ENCODE measurements at regions not wholly inside any gene's neighbourhood (a gene's known extent, or its start where the extent isn't known, plus 50 kb on each side); places are given as distances from the start of the nearest gene placed in this dataset.

- no peak for DNase-seq (ENCODE audit: low spot score)
Observed at GRCh38 chr22:47997612-47998011, 1235.2 kb downstream of the TBC1D22A start.

DNA sequence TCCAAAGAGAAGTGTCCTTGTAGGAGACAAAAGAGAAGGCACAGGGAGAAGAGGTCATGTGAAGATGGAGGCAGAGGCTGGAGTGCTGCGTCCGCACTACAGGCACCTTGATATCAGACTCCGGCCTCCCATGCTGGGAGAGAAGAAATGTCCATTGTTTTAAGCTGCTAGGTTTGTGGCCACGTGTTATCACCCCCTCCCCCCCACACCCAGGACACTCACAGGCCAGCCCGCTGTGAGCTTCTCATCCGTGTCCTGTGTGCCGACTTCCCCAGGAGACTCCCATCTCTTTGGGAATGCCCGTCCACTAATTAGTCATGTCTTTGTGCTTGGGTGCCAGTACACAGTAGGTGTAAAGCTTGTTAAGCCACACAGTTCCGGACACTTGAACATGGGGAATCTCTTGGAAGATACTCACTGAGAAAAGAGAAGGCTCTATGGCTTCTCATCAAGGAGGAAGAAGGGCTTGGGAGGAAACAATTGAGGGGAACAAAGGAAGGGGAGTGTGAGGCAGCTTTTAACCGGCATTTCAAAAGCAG, 1234.7 kb downstream of the TBC1D22A start:
- no peak for DNase-seq (ENCODE audit: low spot score)

DNA sequence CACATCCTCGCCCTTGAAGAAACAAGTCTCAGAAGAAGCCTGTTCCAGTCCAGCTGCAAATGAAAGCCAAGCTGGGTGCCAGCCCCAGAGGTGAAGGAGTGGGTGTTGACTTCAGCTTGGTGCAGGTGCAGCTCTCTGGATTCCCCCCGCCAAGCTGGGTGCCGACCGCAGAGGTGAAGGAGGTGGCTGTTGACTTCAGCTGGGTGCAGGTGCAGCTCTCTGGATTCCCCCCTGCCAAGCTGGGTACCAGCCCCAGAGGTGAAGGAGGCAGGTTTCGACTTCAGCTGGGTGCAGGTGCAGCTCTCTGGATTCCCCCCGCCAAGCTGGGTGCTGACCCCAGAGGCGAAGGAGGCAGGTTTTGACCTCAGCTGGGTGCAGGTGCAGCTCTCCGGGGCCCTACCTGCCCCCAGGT, 1234.0 kb downstream of the TBC1D22A start:
- DNase-seq (ENCODE audit: low spot score), result no peak

DNA sequence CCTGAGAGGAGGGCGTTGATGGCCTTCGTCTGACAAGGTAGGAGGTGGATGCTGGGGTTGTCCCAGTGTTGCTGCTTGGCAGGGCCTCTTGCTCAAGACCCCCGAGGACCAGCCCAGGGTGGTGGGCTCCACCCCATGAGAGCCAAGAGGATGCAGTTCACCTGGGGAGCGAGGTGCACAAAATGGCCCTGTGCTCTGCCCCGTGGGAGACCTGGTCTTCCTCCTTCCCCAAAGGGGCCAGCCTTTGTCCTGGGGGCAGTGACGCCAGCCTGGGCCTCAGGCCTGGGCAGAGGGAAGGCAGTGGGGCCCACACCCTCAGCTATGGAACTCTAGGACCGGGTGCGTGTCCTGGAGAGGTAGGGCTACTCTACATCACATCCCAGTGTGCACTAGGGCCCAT, 1233.3 kb downstream of the TBC1D22A start:
- no peak for DNase-seq (ENCODE audit: low spot score)

DNA sequence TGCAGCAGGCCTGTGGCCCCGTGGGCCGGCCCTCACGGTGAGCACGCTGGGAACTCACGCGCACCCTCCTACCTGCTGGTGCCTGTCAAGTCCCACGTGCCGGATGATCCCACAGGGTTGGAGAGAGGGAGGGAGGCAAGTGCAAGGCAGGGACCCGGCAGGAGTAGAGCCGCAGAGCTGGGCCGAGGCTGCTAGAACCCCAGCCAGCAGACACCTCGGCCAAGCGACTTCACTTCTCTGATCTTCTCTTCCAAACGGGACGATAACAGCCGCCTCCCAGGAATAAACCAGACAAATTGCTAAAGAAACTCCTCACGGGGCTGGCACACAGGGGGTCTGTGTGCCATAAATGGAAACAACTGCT, 1232.8 kb downstream of the TBC1D22A start:
- DNase-seq (ENCODE audit: low spot score), result no peak

DNA sequence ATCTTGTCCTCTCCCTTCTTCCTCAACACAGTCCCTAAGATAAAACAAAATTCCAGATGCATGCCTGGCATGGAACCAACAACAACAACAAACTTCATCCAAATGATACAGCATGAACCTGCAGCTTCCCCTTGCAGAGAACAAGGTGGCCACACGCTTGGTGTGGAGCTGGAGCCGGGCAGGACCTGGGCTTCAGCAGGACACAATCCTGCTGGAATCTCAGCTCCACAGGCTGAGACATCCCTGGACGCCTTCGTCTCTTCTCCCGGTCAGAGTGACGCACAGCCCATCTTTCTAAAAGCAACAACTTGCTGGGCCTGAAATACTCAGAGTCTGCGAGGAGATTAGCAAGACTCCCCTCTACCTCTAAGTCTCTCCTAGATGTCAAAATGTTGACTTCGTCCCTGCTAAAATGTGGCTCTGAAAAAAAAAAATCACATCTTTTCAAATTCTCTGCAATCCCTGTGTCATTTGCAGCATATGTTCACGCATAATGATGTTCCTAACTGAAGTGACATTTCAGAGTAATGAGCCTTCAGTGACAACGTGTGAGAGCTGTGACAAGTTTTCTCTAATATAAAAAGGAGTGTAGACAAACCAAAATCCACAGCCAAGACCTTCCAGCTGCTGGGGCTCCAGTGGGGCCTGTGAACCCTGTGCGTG, 1232.3 kb downstream of the TBC1D22A start:
- DNase-seq (ENCODE audit: low spot score), result no peak

- DNase-seq (ENCODE audit: low spot score), result no peak
Observed at GRCh38 chr22:47994045-47994444, 1231.6 kb downstream of the TBC1D22A start.

GRCh38 chr22:47990481-47990880, 1228.0 kb downstream of the TBC1D22A start:
- DNase-seq (ENCODE audit: low spot score), result no peak

DNA sequence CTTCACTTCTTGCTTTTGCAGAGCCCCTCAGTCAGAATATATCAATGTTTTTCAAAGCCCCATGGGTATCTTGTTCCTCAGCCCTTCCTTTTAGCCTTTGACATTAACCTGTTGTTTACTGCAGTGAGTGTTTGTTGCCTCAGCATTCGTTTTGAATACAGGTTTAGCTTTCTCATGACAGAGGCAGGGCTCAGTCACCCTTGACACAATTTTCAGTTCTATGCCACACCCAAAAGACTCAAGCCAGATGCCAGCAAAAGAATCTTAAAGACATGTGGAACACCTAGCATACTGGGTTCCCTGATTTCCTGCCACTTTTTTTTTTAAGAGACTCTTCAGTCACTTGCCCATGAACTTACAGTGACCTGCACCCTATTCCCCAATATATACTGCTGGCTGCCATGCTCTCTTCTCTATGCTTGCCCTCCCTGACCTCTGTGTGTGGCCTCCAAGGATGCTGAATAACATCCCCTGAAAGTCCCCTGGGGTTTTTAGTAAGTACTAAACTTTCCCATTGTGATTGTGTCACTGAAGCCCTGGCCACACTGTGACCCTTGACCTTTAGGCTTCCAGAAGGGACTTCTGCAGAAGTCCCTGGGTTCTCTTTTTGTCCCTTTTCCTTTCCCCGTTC, 1225.5 kb downstream of the TBC1D22A start:
- no peak for DNase-seq (ENCODE audit: low spot score)

DNA sequence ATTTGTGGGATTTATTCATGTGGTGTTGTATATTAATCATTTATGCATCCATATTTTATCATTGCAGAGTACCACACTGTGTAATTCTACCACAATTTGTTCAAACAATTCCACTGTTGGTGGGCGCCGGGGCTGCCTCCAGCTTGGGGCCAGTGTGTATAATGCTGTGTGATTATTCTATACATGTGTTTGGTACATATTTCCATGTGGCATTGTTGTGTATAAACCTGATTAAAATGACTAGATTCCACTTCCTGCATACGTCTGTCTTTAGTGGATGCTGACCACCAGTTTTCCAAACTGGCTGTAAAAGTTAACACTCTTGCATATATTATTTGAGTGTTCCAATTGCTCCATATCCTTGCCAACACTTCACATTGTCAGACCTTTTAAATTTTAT, 1213.8 kb downstream of the TBC1D22A start:
- no peak for DNase-seq (ENCODE audit: low spot score)

DNA sequence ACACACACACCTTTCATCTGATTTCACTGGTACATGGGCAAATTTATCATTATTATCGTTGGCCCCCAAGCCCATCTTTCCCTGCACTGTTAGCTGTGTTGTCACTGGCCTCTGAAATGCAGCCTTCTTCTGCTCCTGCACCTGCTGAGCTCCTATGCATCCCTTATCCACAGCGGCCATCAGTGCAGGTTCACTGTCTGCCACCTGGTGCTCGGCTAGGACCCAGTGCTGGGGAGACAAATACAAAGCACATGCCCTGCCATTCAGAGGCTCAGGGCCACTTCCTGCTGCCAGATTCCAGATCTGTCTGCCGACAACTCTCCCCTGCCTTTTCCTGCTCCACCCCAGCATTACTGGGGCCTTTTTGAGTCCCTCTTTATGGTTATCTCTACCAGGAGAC, 1205.4 kb downstream of the TBC1D22A start:
- no peak for DNase-seq (ENCODE audit: low spot score)

DNA sequence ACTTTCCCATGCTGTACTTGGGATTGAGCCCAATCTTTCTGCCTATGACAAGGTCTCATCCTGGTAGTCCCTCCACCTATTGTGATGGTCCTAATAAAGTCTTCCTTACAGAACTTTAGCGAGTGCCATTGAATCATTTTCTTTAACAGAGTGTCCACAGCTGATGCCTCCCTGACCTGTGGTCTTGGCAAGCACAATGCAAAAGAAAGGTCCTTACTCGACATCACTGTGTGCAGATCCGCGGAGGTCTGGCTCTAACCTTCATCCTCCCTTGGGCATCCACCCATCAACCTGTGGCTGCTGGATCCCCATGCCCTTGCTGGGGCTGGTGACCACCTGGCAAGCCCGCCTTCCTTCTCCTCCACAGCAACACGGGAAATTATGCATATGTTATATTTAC, 1203.9 kb downstream of the TBC1D22A start:
- no peak for DNase-seq (ENCODE audit: low spot score)

- DNase-seq (ENCODE audit: low spot score), result no peak
Observed at GRCh38 chr22:47965896-47966295, 1203.4 kb downstream of the TBC1D22A start.

DNA sequence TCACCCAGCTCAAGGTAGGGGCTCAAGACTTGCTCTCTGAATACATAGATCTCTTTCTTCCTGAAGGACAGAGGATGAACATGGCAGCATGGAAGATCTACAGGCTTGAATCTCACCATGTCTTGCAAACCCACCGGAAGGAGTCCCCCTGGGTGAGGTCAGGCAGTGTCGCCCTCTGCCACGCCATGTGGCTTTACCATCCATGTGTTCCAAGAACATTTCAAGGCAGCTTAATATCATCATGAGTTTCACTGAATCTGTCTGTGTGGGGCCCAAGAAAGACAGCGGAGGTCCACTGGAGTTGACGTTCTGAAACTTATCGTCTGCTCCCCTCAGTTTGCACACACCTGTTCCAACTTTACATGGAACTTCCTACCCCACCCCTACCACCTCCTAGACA, 1202.6 kb downstream of the TBC1D22A start:
- no peak for DNase-seq (ENCODE audit: low spot score)

DNA sequence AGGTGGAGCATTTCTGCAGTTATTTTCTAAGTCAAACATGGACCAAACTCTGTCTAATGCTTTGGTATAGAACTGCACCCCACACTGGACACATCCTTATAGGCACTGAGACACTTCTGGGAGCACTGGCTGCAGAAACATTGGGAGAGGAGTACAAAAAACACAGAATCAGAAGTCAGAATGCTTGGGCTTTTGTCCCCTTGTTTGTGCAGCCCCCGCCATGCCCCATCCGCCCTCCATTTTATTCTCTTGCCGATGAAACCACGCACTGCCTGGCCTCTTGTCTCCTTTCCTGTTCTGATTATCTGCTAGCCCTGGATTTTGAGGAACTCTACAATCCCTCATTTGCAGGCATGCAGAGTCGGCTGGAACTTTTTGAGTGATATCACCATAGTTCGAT, 1201.2 kb downstream of the TBC1D22A start:
- DNase-seq (ENCODE audit: low spot score), result no peak

- no peak for DNase-seq (ENCODE audit: low spot score)
Observed at GRCh38 chr22:47957649-47958048, 1195.2 kb downstream of the TBC1D22A start.

- no peak for DNase-seq (ENCODE audit: low spot score)
Observed at GRCh38 chr22:47954107-47954506, 1191.7 kb downstream of the TBC1D22A start.

GRCh38 chr22:47944941-47945340, 1182.5 kb downstream of the TBC1D22A start:
- no peak for DNase-seq (ENCODE audit: low spot score)

- no peak for DNase-seq (ENCODE audit: low spot score)
Observed at GRCh38 chr22:47943729-47944700, 1181.6 kb downstream of the TBC1D22A start.

DNA sequence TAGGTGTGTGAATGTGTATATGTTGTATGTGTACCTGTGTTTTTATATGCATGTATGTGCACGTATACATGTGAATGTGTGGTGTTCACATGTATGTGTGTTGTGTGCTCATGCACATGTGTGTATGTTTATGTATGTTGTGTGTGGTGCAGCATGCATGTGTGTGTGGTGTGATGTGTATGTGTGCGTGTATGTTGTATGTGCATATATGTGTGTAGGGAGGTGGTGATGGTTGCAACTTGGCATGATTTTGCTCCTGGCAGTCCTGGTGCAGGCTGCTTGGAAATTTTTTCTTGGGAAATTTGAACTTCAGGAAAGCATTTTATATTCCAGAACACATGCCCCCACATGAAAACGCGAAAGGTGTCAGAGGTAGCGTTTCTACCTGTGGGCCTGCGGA, 1177.8 kb downstream of the TBC1D22A start:
- DNase-seq (ENCODE audit: low spot score), result no peak

GRCh38 chr22:47933891-47934290, 1171.4 kb downstream of the TBC1D22A start:
- no peak for DNase-seq (ENCODE audit: low spot score)

DNA sequence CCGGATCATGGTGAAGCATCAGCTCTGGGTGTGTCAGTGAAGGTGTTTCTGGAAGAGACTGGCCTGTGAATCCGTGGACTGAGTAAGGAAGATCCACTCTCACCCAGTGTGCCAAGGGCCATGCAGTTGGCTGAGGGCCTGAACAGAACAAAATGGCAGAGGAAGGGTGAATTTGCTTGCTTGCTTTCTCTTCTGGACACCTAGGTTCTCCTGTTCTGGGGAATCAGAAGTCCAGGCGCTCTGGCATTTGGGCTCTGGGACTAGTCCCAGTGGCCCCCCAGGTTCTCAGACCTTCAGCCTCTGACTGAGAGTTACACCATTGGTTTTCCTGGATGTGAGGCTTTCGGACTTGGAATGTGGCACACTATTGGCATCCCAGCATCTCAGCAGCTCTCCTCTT, 1170.8 kb downstream of the TBC1D22A start:
- DNase-seq (ENCODE audit: low spot score), result no peak

All from AG08395 (cell line).